Epithelial cell of prostate (primary cell): ENCODE measurements at regions not wholly inside any gene's neighbourhood (a gene's known extent, or its start where the extent isn't known, plus 50 kb on each side); places are given as distances from the start of the nearest gene placed in this dataset.
"Not testable (repeated sequence)": the region's sequence is repeated elsewhere in the genome, so short reads cannot be mapped to it uniquely, and the experiment has no call there.

Experiments used
- DNase-seq: peaks from one replicate; pipeline ENCODE4 v3.0.0-alpha.2; 2011; ENCODE audit warnings: low read depth, low spot score
- H3K27ac ChIP-seq: fragments of 450-650 bp; 2 replicates; pipeline ENCODE4 v1.5.1; 2017; ENCODE audit warnings: mild to moderate bottlenecking

GRCh38 chr11:38935941-38936340 is 2337.9 kb upstream of the RAG2 start:
- no peak for DNase-seq

GRCh38 chr11:38927993-38928392 is 2330.0 kb upstream of the RAG2 start:
- no peak overlapping the region for H3K27ac ChIP-seq
- DNase-seq: no peak

More at GRCh38 chr11:38935941-38936340, 2337.9 kb upstream of the RAG2 start:
- H3K27ac ChIP-seq: no peak overlapping the region

GRCh38 chr11:38924644-38925043 is 2326.6 kb upstream of the RAG2 start:
- H3K27ac ChIP-seq: no peak overlapping the region
- no peak for DNase-seq

- no peak for DNase-seq
- H3K27ac ChIP-seq: no peak overlapping the region
These were observed 2302.2 kb upstream of the RAG2 start for GRCh38 chr11:38900211-38900610.

- DNase-seq: not testable (repeated sequence)
These were observed 2296.2 kb upstream of the RAG2 start for GRCh38 chr11:38894201-38894600.

GRCh38 chr11:38884145-38884865 is 2286.3 kb upstream of the RAG2 start:
- H3K27ac ChIP-seq: no peak overlapping the region
- no peak for DNase-seq

More at GRCh38 chr11:38894201-38894600, 2296.2 kb upstream of the RAG2 start:
- not testable (repeated sequence) for H3K27ac ChIP-seq

- H3K27ac ChIP-seq: no peak overlapping the region
These were observed 2269.3 kb upstream of the RAG2 start for GRCh38 chr11:38867338-38867737.

GRCh38 chr11:38865922-38866321 is 2267.9 kb upstream of the RAG2 start:
- DNase-seq: no peak

More at GRCh38 chr11:38867338-38867737, 2269.3 kb upstream of the RAG2 start:
- DNase-seq: no peak

GRCh38 chr11:38842991-38843390 is 2245.0 kb upstream of the RAG2 start:
- H3K27ac ChIP-seq: no peak overlapping the region
- no peak for DNase-seq

More at GRCh38 chr11:38865922-38866321, 2267.9 kb upstream of the RAG2 start:
- no peak overlapping the region for H3K27ac ChIP-seq

- DNase-seq: no peak
- no peak overlapping the region for H3K27ac ChIP-seq
These were observed 2241.0 kb upstream of the RAG2 start for GRCh38 chr11:38839071-38839470.

- DNase-seq: no peak
- H3K27ac ChIP-seq: no peak overlapping the region
These were observed 2237.9 kb upstream of the RAG2 start for GRCh38 chr11:38835966-38836365.

- no peak for DNase-seq
- H3K27ac ChIP-seq: no peak overlapping the region
These were observed 2226.5 kb upstream of the RAG2 start for GRCh38 chr11:38824573-38824972.

GRCh38 chr11:38821786-38822185 is 2223.8 kb upstream of the RAG2 start:
- DNase-seq: not testable (repeated sequence)

GRCh38 chr11:38819981-38820380 is 2221.9 kb upstream of the RAG2 start:
- H3K27ac ChIP-seq: no peak overlapping the region
- DNase-seq: no peak

More at GRCh38 chr11:38821786-38822185, 2223.8 kb upstream of the RAG2 start:
- not testable (repeated sequence) for H3K27ac ChIP-seq

- H3K27ac ChIP-seq: no peak overlapping the region
- DNase-seq: no peak
These were observed 2220.7 kb upstream of the RAG2 start for GRCh38 chr11:38818720-38819119.

GRCh38 chr11:38814670-38815069 is 2216.6 kb upstream of the RAG2 start:
- no peak for DNase-seq
- no peak overlapping the region for H3K27ac ChIP-seq

- H3K27ac ChIP-seq: no peak overlapping the region
- no peak for DNase-seq
These were observed 2211.5 kb upstream of the RAG2 start for GRCh38 chr11:38809521-38809920.

GRCh38 chr11:38796281-38796680 is 2198.2 kb upstream of the RAG2 start:
- DNase-seq: no peak
- no peak overlapping the region for H3K27ac ChIP-seq

- H3K27ac ChIP-seq: no peak overlapping the region
- DNase-seq: no peak
These were observed 2197.0 kb upstream of the RAG2 start for GRCh38 chr11:38795027-38795426.

GRCh38 chr11:38791346-38791961 is 2193.4 kb upstream of the RAG2 start:
- no peak overlapping the region for H3K27ac ChIP-seq
- peak; percentile 12 for DNase-seq

- DNase-seq: no peak
- no peak overlapping the region for H3K27ac ChIP-seq
These were observed 2190.5 kb upstream of the RAG2 start for GRCh38 chr11:38788561-38788960.

GRCh38 chr11:38784164-38784563 is 2186.1 kb upstream of the RAG2 start:
- H3K27ac ChIP-seq: no peak overlapping the region
- no peak for DNase-seq
